Breast epithelium (tissue), 4 donors: ENCODE measurements at regions not wholly inside any gene's neighbourhood (a gene's known extent, or its start where the extent isn't known, plus 50 kb on each side); places are given as distances from the start of the nearest gene placed in this dataset.

Experiments used
- DNase-seq, 2 donors: peaks; one replicate each; pipeline ENCODE4 v3.0.0-alpha.2; 2019; ENCODE audit warnings: low spot score in 2 of 2
- H3K27ac ChIP-seq, 2 donors: fragments of 200-600 bp; sonication (generic) in 1 of 2; one replicate each; pipeline ENCODE4 v1.5.1; 2016 to 2019; ENCODE audit warnings: mild to moderate bottlenecking in 1 of 2
- H3K27me3 ChIP-seq, 2 donors: fragments of 200-600 bp; sonication (generic) in 1 of 2; one replicate each; pipeline versions ENCODE4 v1.5.1 to v1.6.0; 2017 to 2019; ENCODE audit warnings: control low read depth in 1 of 2, mild to moderate bottlenecking in 1 of 2
- H3K36me3 ChIP-seq: fragments of 200-600 bp; one replicate; pipeline ENCODE4 v1.5.1; 2019
- H3K4me1 ChIP-seq, 2 donors: fragments of 200-600 bp; sonication (generic); one replicate each; pipeline ENCODE4 v1.5.1; 2016 to 2019; ENCODE audit warnings: control low read depth in 1 of 2
- H3K4me3 ChIP-seq, 3 donors: fragments of 200-600 bp; sonication (generic); 1 replicate in 2 of 3; 2 replicates in 1 of 3; pipeline ENCODE4 v1.5.1; 2016 to 2019; ENCODE audit warnings: mild to moderate bottlenecking in 3 of 3, moderate library complexity in 2 of 3
- H3K9me3 ChIP-seq, 2 donors: fragments of 200-600 bp; sonication (generic) in 1 of 2; one replicate each; pipeline ENCODE4 v1.5.1; 2016 to 2019; ENCODE audit warnings: control low read depth in 1 of 2
- CTCF ChIP-seq, 3 donors: fragments of 450-650 bp; IDR thresholded peaks; one replicate each; pipeline ENCODE4 v1.5.1; 2016 to 2017; ENCODE audit warnings: antibody characterized with exemption in 3 of 3, mild to moderate bottlenecking in 3 of 3, moderate library complexity in 3 of 3
- POLR2A ChIP-seq: fragments of 450-650 bp; IDR thresholded peaks from one replicate; pipeline ENCODE4 v1.6.1; 2016; ENCODE audit warnings: antibody characterized with exemption, mild to moderate bottlenecking, moderate library complexity
- POLR2AphosphoS5 ChIP-seq, 3 donors: sonication (generic); formaldehyde crosslinking; IDR thresholded peaks; one replicate each; pipeline ENCODE4 v1.6.1; 2017; ENCODE audit warnings: antibody characterized with exemption in 3 of 3
- intact Hi-C: fragments of 100-400 bp; cut with DNase I; formaldehyde crosslinking; loops from one replicate; pipeline ENCODE4 v1.15.1; 2023; ENCODE audit warnings: low total_unique reads

- Histone ChIP-seq H3K4me1 (no peaks in the 10 kb centered on the region), H3K27ac (no peak overlapping the region), H3K27me3 (no peaks in the 10 kb centered on the region), H3K9me3 (peaks cover 4 to 6% of the 10 kb centered on the region in 2 donors), H3K4me3 (no peak overlapping the region), H3K36me3 (no peaks in the 10 kb centered on the region)
- intact Hi-C loops = no loop called here
- DNase-seq = no peak
- no peak for TF ChIP-seq CTCF (IDR thresholded peaks at IDR 0.05)
- TF ChIP-seq POLR2AphosphoS5 (IDR thresholded peaks at IDR 0.05) = no peak
- TF ChIP-seq POLR2A = no peak
Observed at GRCh38 chr13:32941368-32941767, 74.9 kb upstream of the KL start.

- intact Hi-C loops = no loop called here
- H3K36me3 ChIP-seq = no peaks in the 10 kb centered on the region
- DNase-seq = no peak
Observed at GRCh38 chr13:32946558-32946957, 69.7 kb upstream of the KL start.

GRCh38 chr13:32947411-32948276 lies 68.6 kb upstream of the KL start:
- TF ChIP-seq POLR2AphosphoS5 (IDR thresholded peaks at IDR 0.05) (no peak), POLR2A (no peak), CTCF (IDR thresholded peaks at IDR 0.05) (no peak)
- no peaks in the 10 kb centered on the region for H3K27me3 ChIP-seq
- no peak overlapping the region for H3K27ac ChIP-seq
- no peaks in the 10 kb centered on the region for H3K36me3 ChIP-seq
- no peak for DNase-seq
- H3K4me1 ChIP-seq = no peaks in the 10 kb centered on the region
- H3K4me3 ChIP-seq = no peak overlapping the region
- H3K9me3 ChIP-seq = peaks cover 0 to 6% of the 10 kb centered on the region in 2 donors
- intact Hi-C loops = no loop called here

More at GRCh38 chr13:32946558-32946957, 69.7 kb upstream of the KL start:
- Histone ChIP-seq H3K4me3 (no peak overlapping the region), H3K9me3 (peaks cover 0 to 6% of the 10 kb centered on the region in 2 donors), H3K27ac (no peak overlapping the region), H3K4me1 (no peaks in the 10 kb centered on the region), H3K27me3 (no peaks in the 10 kb centered on the region)
- TF ChIP-seq POLR2AphosphoS5 (IDR thresholded peaks at IDR 0.05) (no peak), CTCF (IDR thresholded peaks at IDR 0.05) (no peak), POLR2A (no peak)

- Histone ChIP-seq H3K4me1 (no peaks in the 10 kb centered on the region), H3K9me3 (peaks cover 0 to 6% of the 10 kb centered on the region in 2 donors), H3K27me3 (no peaks in the 10 kb centered on the region), H3K36me3 (no peaks in the 10 kb centered on the region), H3K4me3 (no peak overlapping the region), H3K27ac (no peak overlapping the region)
- no peak for DNase-seq
- intact Hi-C loops = no loop called here
- TF ChIP-seq POLR2AphosphoS5 (IDR thresholded peaks at IDR 0.05) = no peak
- no peak for TF ChIP-seq CTCF (IDR thresholded peaks at IDR 0.05)
Observed at GRCh38 chr13:32949820-32950219, 66.4 kb upstream of the KL start.

- no peak for TF ChIP-seq POLR2AphosphoS5 (IDR thresholded peaks at IDR 0.05)
- no peak for TF ChIP-seq POLR2A
- no peak for TF ChIP-seq CTCF (IDR thresholded peaks at IDR 0.05)
- intact Hi-C loops = no loop called here
Observed at GRCh38 chr13:32951580-32951979, 64.6 kb upstream of the KL start.

More at GRCh38 chr13:32951580-32951979, 64.6 kb upstream of the KL start:
- Histone ChIP-seq H3K36me3 (no peaks in the 10 kb centered on the region), H3K27me3 (no peaks in the 10 kb centered on the region), H3K27ac (no peak overlapping the region), H3K4me3 (no peak overlapping the region), H3K9me3 (no peaks in the 10 kb centered on the region), H3K4me1 (no peaks in the 10 kb centered on the region)
- DNase-seq = no peak
